ENCODE measurements at regions not wholly inside any gene's neighbourhood (a gene's known extent, or its start where the extent isn't known, plus 50 kb on each side); places are given as distances from the start of the nearest gene placed in this dataset.
A peak's percentile ranks its signal among the peaks of the same experiment; 100 is the strongest.
"Not testable (repeated sequence)": the region's sequence is repeated elsewhere in the genome, so short reads cannot be mapped to it uniquely, and the experiment has no call there.

DNA sequence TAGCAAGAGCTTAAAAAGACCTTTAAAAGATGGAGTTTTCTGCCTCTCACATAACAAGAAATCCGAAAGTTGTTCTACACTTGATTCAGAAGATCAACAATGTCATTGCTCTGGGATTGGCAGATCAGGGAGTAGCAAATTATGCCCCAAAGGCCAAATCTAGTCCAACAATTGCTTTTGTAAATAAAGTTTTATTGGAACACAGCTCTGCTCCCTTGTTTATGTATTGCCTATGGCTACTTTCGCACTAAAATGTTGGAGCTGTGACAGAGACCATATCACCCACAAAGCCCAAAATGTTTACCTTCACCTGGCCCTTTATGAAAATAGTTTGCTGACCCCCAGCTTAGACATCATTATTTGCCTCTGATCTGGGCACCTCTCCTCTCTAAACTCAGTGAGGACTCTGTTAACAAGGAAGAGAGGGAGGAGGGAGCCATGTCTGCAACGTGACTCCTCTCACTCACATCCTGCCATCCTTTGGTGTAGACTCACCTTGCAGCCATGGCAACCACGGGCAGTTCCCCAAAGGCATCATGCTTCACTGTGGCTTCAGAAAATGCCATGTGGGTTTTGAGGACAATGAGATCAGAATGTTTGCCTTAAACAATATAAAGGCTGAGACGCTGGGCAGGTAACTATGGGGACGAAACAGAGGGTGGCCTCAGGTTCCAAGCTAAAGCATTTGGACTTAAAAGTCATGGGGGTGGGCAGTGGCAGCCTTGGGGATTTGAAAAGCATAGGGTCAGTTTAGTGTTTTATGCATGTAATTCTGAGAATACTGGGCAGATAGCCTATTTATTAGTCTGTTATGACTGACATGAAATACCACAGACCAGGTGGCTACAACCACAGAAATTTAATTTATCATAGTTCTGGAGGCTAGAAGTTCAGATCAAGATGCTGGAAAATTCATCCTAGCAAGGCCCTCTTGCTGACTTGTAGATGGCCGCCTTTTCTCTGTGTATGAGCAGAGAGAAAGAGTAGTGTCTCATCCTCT, 149.7 kb upstream of the TNFAIP3 start:
- DNase-seq: peak; percentile 31 to 44

DNA sequence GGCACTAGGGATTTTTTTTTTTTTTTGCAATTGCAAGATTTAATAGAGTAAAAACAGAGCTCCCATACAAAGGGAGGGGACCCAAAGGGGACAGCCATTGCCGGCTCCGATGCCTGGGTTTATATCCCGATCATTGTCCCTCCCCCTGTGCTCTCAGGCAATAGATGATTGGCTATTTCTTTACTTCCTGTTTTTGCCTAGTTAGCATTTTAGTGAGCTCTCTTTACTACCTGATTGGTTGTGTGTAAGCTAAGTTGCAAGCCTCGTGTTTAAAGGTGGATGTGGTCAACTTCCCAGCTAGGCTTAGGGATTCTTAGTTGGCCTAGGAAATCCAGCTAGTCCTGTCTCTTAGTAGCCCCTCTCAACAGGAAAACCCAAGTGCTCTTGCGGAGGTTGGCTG, 148.2 kb upstream of the TNFAIP3 start:
- DNase-seq: not testable (repeated sequence)

- DNase-seq: no peak
Observed at GRCh38 chr6:137722749-137723272, 144.2 kb upstream of the TNFAIP3 start.

- DNase-seq: no peak
Observed at GRCh38 chr6:137723273-137724017, 143.6 kb upstream of the TNFAIP3 start.

GRCh38 chr6:137724018-137724403, 143.0 kb upstream of the TNFAIP3 start:
- no peak for DNase-seq

- no peak for DNase-seq
Observed at GRCh38 chr6:137724495-137725211, 142.4 kb upstream of the TNFAIP3 start.

DNA sequence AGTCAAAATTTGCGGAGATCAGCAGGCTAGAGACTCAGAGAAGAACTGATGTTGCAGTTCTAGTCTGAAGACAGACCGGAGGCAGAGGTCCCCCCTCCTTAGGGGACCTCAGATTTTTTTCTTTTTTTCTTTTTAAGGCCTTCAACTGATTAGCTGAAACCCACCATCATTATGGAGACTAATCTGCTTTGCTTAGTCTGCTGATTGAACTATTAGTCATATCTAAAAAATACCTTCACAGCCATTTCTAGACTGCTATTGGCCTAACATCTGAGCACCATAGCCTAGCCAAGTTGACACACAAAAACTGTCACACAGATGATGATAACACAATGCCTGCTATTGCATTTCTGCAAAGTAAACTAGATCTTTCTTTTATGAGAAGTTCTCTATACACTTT, 141.1 kb upstream of the TNFAIP3 start:
- no peak for DNase-seq

- no peak for DNase-seq
Observed at GRCh38 chr6:137726582-137726981, 140.5 kb upstream of the TNFAIP3 start.

GRCh38 chr6:137727216-137727765, 139.8 kb upstream of the TNFAIP3 start:
- no peak for DNase-seq

- no peak for DNase-seq
Observed at GRCh38 chr6:137728386-137729349, 138.4 kb upstream of the TNFAIP3 start.

DNA sequence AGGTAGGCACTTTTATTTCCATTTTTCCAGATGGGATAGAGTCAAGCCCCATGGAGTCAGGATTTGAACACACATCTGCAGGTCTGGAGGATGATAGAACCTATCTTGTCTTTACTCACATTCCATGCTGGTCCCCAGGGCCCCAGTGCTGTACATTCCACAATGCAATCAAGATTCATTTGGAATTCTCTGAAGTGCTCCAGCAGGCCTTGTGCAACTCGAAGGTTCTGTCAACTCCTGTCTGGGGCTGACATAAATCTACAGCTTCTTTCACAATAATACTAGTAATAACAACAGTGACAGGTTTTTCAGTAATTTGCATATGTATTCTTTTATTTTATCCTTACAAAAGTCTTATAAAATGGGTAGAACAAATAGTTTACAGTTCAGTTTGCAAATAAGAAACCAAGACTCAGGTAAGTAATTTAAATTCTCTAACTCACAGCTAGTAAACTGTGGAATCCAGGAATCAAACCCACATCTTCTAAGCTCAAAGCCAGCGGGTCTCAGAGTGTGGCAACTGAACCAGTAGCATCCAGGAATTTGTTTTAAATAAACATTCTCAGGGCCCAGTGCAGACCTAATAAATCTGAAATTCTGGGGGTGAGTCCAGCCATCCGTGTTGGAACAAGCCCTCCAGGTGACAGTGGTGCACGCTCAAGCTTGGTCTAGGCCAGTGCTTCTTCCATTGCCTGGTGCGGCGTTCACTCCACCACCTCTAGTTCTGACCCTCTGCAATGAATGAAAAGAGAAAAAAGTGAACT, 137.0 kb upstream of the TNFAIP3 start:
- no peak for DNase-seq

GRCh38 chr6:137731600-137731959, 135.5 kb upstream of the TNFAIP3 start:
- no peak for DNase-seq

GRCh38 chr6:137731960-137732616, 135.0 kb upstream of the TNFAIP3 start:
- DNase-seq: no peak

- no peak for DNase-seq
Observed at GRCh38 chr6:137733372-137733771, 133.7 kb upstream of the TNFAIP3 start.

DNA sequence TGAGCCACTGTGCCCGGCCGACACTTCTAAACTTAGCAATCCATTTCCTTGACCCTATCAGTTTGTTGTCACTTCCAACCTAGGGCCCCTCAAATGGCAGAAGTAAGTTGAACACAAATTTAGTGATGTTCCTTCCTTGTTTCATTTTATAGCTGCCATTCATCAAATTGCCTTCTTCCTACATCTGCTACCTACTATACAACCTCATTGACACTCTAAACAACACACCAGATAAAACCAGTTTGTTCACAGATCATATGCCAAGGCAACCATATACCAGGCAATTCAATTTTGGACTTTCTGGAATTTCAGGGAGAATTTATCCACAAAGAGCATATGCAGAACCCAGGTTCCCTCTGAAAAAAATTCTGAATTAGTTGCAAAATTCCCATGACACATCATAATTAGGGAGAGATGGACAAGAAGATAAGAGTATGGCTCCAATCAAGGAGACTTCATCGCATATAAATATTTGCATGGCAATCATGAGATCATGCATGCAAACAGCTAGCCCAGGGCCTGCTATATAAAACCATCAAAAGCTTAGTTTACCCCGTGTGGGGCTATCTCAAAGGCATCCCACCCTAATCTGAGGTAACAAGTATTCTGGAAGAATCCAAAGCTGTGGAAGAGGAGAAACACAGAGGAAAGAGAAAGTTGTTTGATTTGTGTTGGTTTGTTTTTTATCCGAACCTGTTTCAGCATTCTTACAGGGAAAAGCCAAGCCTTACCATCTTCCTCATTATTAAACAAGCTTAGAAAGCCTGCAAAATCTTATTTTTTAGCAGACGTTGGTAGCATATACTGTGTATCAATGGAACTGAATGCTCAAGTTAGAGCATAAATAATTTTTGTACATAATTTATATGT, 132.8 kb upstream of the TNFAIP3 start:
- DNase-seq: no peak

DNA sequence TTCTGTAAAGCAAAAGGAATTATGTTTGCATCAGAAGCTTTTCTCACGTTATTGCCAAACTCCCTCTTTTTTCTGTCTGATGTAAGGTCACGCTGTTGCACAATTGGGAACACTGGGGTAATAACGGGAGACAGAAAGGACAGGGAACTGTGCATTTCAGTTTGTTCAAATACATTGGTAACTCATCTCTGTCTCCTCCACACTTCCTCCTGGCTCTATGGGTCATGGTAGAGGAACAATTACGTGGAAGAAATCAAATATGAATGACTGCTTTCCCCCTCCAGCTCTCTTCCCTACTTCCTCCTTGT, 132.2 kb upstream of the TNFAIP3 start:
- no peak for DNase-seq

- DNase-seq: no peak
Observed at GRCh38 chr6:137736048-137736818, 130.8 kb upstream of the TNFAIP3 start.

GRCh38 chr6:137736911-137737310, 130.1 kb upstream of the TNFAIP3 start:
- DNase-seq: no peak

All from NCI-H2081 (cell line).